Astrocyte (in vitro differentiated cells and primary cell): ENCODE measurements at regions not wholly inside any gene's neighbourhood (a gene's known extent, or its start where the extent isn't known, plus 50 kb on each side); places are given as distances from the start of the nearest gene placed in this dataset.

ENCODE experiments used
- DNase-seq: peaks from one replicate; pipeline ENCODE4 v3.0.0-alpha.2; 2010; ENCODE audit warnings: low read depth
- FAIRE-seq: peaks from 2 replicates; lab custom pipeline; 2011; peaks lifted over from hg19 to GRCh38; lab: Jason Lieb, UNC
- H2AFZ ChIP-seq: 2 replicates; pipeline ENCODE4 v1.6.0; 2012; ENCODE audit warnings: low read depth, low read length, inconsistent platforms
- H3K27ac ChIP-seq: 2 replicates; pipeline ENCODE4 v1.5.1; 2011; ENCODE audit warnings: low read depth, low read length, inconsistent platforms
- H3K27me3 ChIP-seq: 2 replicates; pipeline ENCODE4 v1.6.0; 2011; ENCODE audit warnings: low read length, inconsistent platforms; ENCODE audit not compliant: insufficient read depth
- H3K36me3 ChIP-seq: 2 replicates; pipeline ENCODE4 v1.5.1; 2011; ENCODE audit warnings: low read length, inconsistent platforms; ENCODE audit not compliant: insufficient read depth
- H3K4me1 ChIP-seq: 2 replicates; pipeline ENCODE4 v1.5.1; 2011; ENCODE audit warnings: low read length, inconsistent platforms; ENCODE audit not compliant: insufficient read depth
- H3K4me2 ChIP-seq: 2 replicates; pipeline ENCODE4 v1.6.0; 2012; ENCODE audit warnings: low read length, inconsistent platforms
- H3K4me3 ChIP-seq: 2 replicates; pipeline ENCODE4 v1.5.1; 2011; ENCODE audit warnings: low read depth, mild to moderate bottlenecking, low read length, inconsistent platforms; ENCODE audit not compliant: insufficient read depth
- H3K79me2 ChIP-seq: 2 replicates; pipeline ENCODE4 v1.6.0; 2012; ENCODE audit warnings: mild to moderate bottlenecking, low read length, inconsistent platforms; ENCODE audit not compliant: insufficient read depth
- H3K9ac ChIP-seq: 2 replicates; pipeline ENCODE4 v1.6.0; 2012; ENCODE audit warnings: mild to moderate bottlenecking, low read length, inconsistent platforms
- H3K9me3 ChIP-seq: 2 replicates; pipeline ENCODE4 v1.5.1; 2012; ENCODE audit warnings: low read depth, mild to moderate bottlenecking, low read length, inconsistent platforms; ENCODE audit not compliant: insufficient read depth
- H4K20me1 ChIP-seq: 2 replicates; pipeline ENCODE4 v1.6.0; 2012; ENCODE audit warnings: low read length, inconsistent platforms; ENCODE audit not compliant: insufficient read depth
- H3K27ac Mint-ChIP-seq: one replicate; pipeline ENCODE4 v1.8.0; 2021; ENCODE audit warnings: mild to moderate bottlenecking, mixed read lengths; ENCODE audit not compliant: unreplicated experiment
- H3K27me3 Mint-ChIP-seq: one replicate; pipeline ENCODE4 v1.8.0; 2021; ENCODE audit warnings: low read depth, mixed read lengths; ENCODE audit not compliant: unreplicated experiment
- H3K36me3 Mint-ChIP-seq: one replicate; pipeline ENCODE4 v1.8.0; 2021; ENCODE audit warnings: low read depth, mixed read lengths; ENCODE audit not compliant: unreplicated experiment
- H3K4me1 Mint-ChIP-seq: one replicate; pipeline ENCODE4 v1.8.0; 2021; ENCODE audit warnings: low read depth, mixed read lengths; ENCODE audit not compliant: unreplicated experiment
- H3K4me3 Mint-ChIP-seq: one replicate; pipeline ENCODE4 v1.8.0; 2021; ENCODE audit warnings: mild to moderate bottlenecking, moderate library complexity, mixed read lengths; ENCODE audit not compliant: unreplicated experiment
- H3K9me3 Mint-ChIP-seq: one replicate; pipeline ENCODE4 v1.8.0; 2021; ENCODE audit warnings: mild to moderate bottlenecking, mixed read lengths; ENCODE audit not compliant: unreplicated experiment
- EZH2 ChIP-seq: IDR thresholded peaks from 2 replicates; pipeline ENCODE4 v1.6.1; 2012; ENCODE audit warnings: mild to moderate bottlenecking, low read length, inconsistent platforms; ENCODE audit not compliant: insufficient read depth
- TF ChIP-seq, protein P1 (sequence below): IDR thresholded peaks from 2 replicates; pipeline ENCODE4 v1.5.1; 2011; ENCODE audit warnings: low read depth, mild to moderate bottlenecking, inconsistent platforms, low read length, moderate library complexity; ENCODE audit not compliant: insufficient read depth

DNA sequence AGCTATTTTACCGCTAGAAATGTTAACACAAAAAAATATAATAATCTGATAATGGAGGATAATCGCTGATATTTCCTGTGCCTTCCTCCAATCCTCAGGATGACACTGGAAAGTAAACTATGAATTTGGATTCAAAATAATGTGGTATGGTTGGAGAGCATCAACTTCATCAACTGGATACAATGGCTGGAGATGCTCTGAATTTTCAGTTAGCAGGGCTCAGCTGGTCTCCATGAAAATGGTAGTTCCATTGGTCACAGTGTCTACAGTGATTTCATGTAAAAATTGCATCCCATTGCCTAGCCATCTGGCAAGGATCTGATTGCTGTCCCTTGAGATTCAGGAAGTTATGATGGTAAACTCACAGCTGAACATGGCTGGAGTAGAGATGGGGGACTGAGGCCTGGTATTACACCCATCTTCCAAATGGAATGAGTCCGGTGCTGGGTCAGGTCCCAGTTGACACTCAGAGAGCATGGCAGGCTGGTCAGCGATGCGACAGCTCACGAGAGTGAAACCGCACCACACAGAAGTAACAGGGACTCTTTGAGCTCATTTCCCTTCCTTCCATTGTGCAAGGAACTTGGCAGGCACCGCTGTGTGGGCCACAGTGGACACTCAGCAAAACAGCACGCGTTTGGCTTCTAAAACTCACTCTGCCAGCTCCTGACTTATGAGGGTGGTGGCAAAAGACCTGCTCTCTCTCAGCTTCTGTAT is 142.4 kb upstream of the TNFAIP3 start:
- no peaks in the 10 kb centered on the region for H3K36me3 Mint-ChIP-seq
- Histone ChIP-seq H3K9ac (no peak overlapping the region), H3K36me3 (no peaks in the 10 kb centered on the region), H4K20me1 (no peaks in the 10 kb centered on the region), H3K79me2 (no peaks in the 10 kb centered on the region), H3K4me3 (no peak overlapping the region), H3K4me2 (no peak overlapping the region), H3K27ac (no peak overlapping the region), H3K4me1 (peaks cover 12% of the 10 kb centered on the region), H3K27me3 (no peaks in the 10 kb centered on the region), H3K9me3 (no peaks in the 10 kb centered on the region), H2AFZ (no peak overlapping the region)
- FAIRE-seq (no peak), DNase-seq (no peak)
- peaks cover 14% of the 10 kb centered on the region for H3K4me1 Mint-ChIP-seq
- H3K27ac Mint-ChIP-seq = no peak overlapping the region
- H3K9me3 Mint-ChIP-seq = no peaks in the 10 kb centered on the region
- TF ChIP-seq, protein P1, sequence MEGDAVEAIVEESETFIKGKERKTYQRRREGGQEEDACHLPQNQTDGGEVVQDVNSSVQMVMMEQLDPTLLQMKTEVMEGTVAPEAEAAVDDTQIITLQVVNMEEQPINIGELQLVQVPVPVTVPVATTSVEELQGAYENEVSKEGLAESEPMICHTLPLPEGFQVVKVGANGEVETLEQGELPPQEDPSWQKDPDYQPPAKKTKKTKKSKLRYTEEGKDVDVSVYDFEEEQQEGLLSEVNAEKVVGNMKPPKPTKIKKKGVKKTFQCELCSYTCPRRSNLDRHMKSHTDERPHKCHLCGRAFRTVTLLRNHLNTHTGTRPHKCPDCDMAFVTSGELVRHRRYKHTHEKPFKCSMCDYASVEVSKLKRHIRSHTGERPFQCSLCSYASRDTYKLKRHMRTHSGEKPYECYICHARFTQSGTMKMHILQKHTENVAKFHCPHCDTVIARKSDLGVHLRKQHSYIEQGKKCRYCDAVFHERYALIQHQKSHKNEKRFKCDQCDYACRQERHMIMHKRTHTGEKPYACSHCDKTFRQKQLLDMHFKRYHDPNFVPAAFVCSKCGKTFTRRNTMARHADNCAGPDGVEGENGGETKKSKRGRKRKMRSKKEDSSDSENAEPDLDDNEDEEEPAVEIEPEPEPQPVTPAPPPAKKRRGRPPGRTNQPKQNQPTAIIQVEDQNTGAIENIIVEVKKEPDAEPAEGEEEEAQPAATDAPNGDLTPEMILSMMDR = no peak
- no peak for TF ChIP-seq EZH2
- H3K4me3 Mint-ChIP-seq = no peak overlapping the region
- peaks cover 2% of the 10 kb centered on the region for H3K27me3 Mint-ChIP-seq

DNA sequence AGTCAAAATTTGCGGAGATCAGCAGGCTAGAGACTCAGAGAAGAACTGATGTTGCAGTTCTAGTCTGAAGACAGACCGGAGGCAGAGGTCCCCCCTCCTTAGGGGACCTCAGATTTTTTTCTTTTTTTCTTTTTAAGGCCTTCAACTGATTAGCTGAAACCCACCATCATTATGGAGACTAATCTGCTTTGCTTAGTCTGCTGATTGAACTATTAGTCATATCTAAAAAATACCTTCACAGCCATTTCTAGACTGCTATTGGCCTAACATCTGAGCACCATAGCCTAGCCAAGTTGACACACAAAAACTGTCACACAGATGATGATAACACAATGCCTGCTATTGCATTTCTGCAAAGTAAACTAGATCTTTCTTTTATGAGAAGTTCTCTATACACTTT is 141.1 kb upstream of the TNFAIP3 start:
- Histone ChIP-seq H3K27me3 (no peaks in the 10 kb centered on the region), H3K4me3 (no peak overlapping the region), H3K9ac (no peak overlapping the region), H3K36me3 (no peaks in the 10 kb centered on the region), H2AFZ (no peak overlapping the region), H3K4me2 (no peak overlapping the region), H3K27ac (no peak overlapping the region), H4K20me1 (no peaks in the 10 kb centered on the region), H3K79me2 (no peaks in the 10 kb centered on the region), H3K4me1 (peaks cover 12% of the 10 kb centered on the region), H3K9me3 (no peaks in the 10 kb centered on the region)
- H3K9me3 Mint-ChIP-seq = no peaks in the 10 kb centered on the region
- DNase-seq = no peak
- no peak for TF ChIP-seq EZH2
- TF ChIP-seq, protein P1 = no peak
- no peak overlapping the region for H3K4me3 Mint-ChIP-seq
- FAIRE-seq = no peak
- H3K27ac Mint-ChIP-seq = no peak overlapping the region
- peaks cover 2% of the 10 kb centered on the region for H3K27me3 Mint-ChIP-seq
- peaks cover 15% of the 10 kb centered on the region for H3K4me1 Mint-ChIP-seq
- H3K36me3 Mint-ChIP-seq = no peaks in the 10 kb centered on the region

DNA sequence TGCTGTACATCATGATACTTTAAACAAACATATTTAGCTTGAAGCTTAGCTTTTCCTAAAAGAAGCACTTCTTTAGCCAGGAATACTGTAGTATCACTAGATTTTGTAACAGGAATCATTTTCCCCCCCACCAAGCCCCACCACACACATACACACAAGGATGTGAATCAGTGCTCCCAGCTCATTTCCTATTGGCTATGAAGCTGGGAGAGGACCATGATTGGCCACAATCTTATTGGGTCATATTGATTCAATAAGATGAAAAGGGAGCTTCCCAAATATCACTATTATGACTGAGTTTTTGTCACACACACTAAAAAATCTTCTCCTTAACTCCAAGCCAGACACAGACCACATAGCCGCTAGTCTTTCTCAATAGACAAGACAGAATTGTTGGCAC is 140.5 kb upstream of the TNFAIP3 start:
- no peaks in the 10 kb centered on the region for H3K36me3 Mint-ChIP-seq
- no peaks in the 10 kb centered on the region for H3K27me3 ChIP-seq
- TF ChIP-seq EZH2 = no peak

More for the DNA sequence above, 140.5 kb upstream of the TNFAIP3 start:
- DNase-seq = no peak
- H3K9ac ChIP-seq = no peak overlapping the region
- H3K9me3 ChIP-seq = no peaks in the 10 kb centered on the region
- no peak overlapping the region for H2AFZ ChIP-seq
- H3K36me3 ChIP-seq = no peaks in the 10 kb centered on the region
- H3K4me1 ChIP-seq = peaks cover 12% of the 10 kb centered on the region
- H3K4me2 ChIP-seq = no peak overlapping the region
- H3K27ac Mint-ChIP-seq = no peak overlapping the region
- FAIRE-seq = no peak
- H3K4me3 ChIP-seq = no peak overlapping the region
- no peaks in the 10 kb centered on the region for H4K20me1 ChIP-seq
- H3K27ac ChIP-seq = no peak overlapping the region
- no peaks in the 10 kb centered on the region for H3K79me2 ChIP-seq
- no peak overlapping the region for H3K4me3 Mint-ChIP-seq
- peaks cover 2% of the 10 kb centered on the region for H3K27me3 Mint-ChIP-seq
- no peaks in the 10 kb centered on the region for H3K9me3 Mint-ChIP-seq
- peaks cover 15% of the 10 kb centered on the region for H3K4me1 Mint-ChIP-seq
